AG04449 (cell line): ENCODE measurements at regions not wholly inside any gene's neighbourhood (a gene's known extent, or its start where the extent isn't known, plus 50 kb on each side); places are given as distances from the start of the nearest gene placed in this dataset.

Experiments
- CTCF ChIA-PET: fragments of 350-600 bp; formaldehyde crosslinking; extraction: SDS; loops from one replicate; lab custom pipeline; 2021; ENCODE audit warnings: antibody characterized with exemption; lab: Yijun Ruan, JAX
- POLR2A ChIA-PET: fragments of 400-600, 350-600 bp; formaldehyde crosslinking; extraction: SDS; loops from one replicate; lab custom pipeline; 2020; ENCODE audit warnings: antibody characterized with exemption, inconsistent platforms; lab: Yijun Ruan, JAX
- DNase-seq: peaks from one replicate; pipeline ENCODE4 v3.0.0-alpha.2; 2010; ENCODE audit warnings: low read depth, low spot score
- H3K4me3 ChIP-seq: 2 replicates; pipeline ENCODE4 v1.5.1; 2011; ENCODE audit warnings: low read depth, mild to moderate bottlenecking, control low read depth, low read length
- CTCF ChIP-seq: IDR thresholded peaks from one replicate; pipeline ENCODE4 v1.5.1; 2011; ENCODE audit warnings: mild to moderate bottlenecking, moderate library complexity, low read length, control low read depth, inconsistent platforms; ENCODE audit not compliant: insufficient read depth; ENCODE audit errors: missing control alignments

- no peak for DNase-seq
- TF ChIP-seq CTCF: no peak
- CTCF ChIA-PET: no interaction called here
- no peak overlapping the region for H3K4me3 ChIP-seq
- POLR2A ChIA-PET: no interaction called here
These were observed 337.0 kb upstream of the SLC10A2 start for GRCh38 chr13:103403148-103403740.

GRCh38 chr13:103395139-103395538, 328.9 kb upstream of the SLC10A2 start:
- no peak overlapping the region for H3K4me3 ChIP-seq
- DNase-seq: no peak
- POLR2A ChIA-PET: no interaction called here
- CTCF ChIA-PET: no interaction called here
- no peak for TF ChIP-seq CTCF

GRCh38 chr13:103394618-103395017, 328.4 kb upstream of the SLC10A2 start:
- no peak for DNase-seq
- CTCF ChIA-PET: no interaction called here
- no peak for TF ChIP-seq CTCF
- H3K4me3 ChIP-seq: no peak overlapping the region
- POLR2A ChIA-PET: no interaction called here

- TF ChIP-seq CTCF: no peak
- H3K4me3 ChIP-seq: no peak overlapping the region
- ChIA-PET POLR2A (no interaction called here), CTCF (no interaction called here)
- DNase-seq: no peak
These were observed 325.7 kb upstream of the SLC10A2 start for GRCh38 chr13:103391936-103392335.

GRCh38 chr13:103388839-103389238, 322.6 kb upstream of the SLC10A2 start:
- TF ChIP-seq CTCF: no peak
- ChIA-PET CTCF (no interaction called here), POLR2A (no interaction called here)
- no peak for DNase-seq
- no peak overlapping the region for H3K4me3 ChIP-seq

GRCh38 chr13:103386341-103386740, 320.1 kb upstream of the SLC10A2 start:
- CTCF ChIA-PET: no interaction called here
- no peak overlapping the region for H3K4me3 ChIP-seq
- no peak for DNase-seq
- no peak for TF ChIP-seq CTCF
- POLR2A ChIA-PET: no interaction called here
